Caco-2 (cell line): ENCODE measurements at regions not wholly inside any gene's neighbourhood (a gene's known extent, or its start where the extent isn't known, plus 50 kb on each side); places are given as distances from the start of the nearest gene placed in this dataset.

Source experiments
- BruUV-seq: library from RNA; stranded (reverse); fragments of 400-500 nt; replicated peaks from 2 replicates; lab custom pipeline; 2021; lab: Mats Ljungman, UMichigan
- CTCF ChIA-PET: fragments of 300-600 bp; sonication (Branson Sonifier 250); formaldehyde crosslinking; loops from one replicate; lab custom pipeline; 2022; ENCODE audit warnings: antibody characterized with exemption; lab: Charles Lee
- POLR2A ChIA-PET: fragments of 300-600 bp; sonication (Branson Sonifier 250); formaldehyde crosslinking; loops from one replicate; lab custom pipeline; 2022; ENCODE audit warnings: antibody characterized with exemption; lab: Charles Lee
- DNase-seq, 2 experiments: peaks; one replicate each; pipeline versions ENCODE4 v3.0.0 to v3.0.0-alpha.2; 2020 to 2022
- H3K27me3 ChIP-seq: replicated peaks from 2 replicates; pipeline ENCODE4 v1.6.0; 2011; ENCODE audit warnings: low read length; ENCODE audit not compliant: control insufficient read depth, insufficient read depth
- H3K36me3 ChIP-seq: 2 replicates; pipeline ENCODE4 v1.5.1; 2011; ENCODE audit warnings: low read length; ENCODE audit not compliant: control insufficient read depth, insufficient read depth
- H3K4me1 ChIP-seq: fragments of 250-450 bp; sonication (Bioruptor Pico); 2 replicates; pipeline ENCODE4 v1.5.1; 2020; ENCODE audit warnings: mild to moderate bottlenecking
- H3K4me3 ChIP-seq: 2 replicates; pipeline ENCODE4 v1.5.1; 2011; ENCODE audit warnings: low read depth, mild to moderate bottlenecking, control low read depth, low read length
- H3K9me3 ChIP-seq: fragments of 250-450 bp; sonication (Bioruptor Pico); 2 replicates; pipeline ENCODE4 v1.5.1; 2020; ENCODE audit warnings: mild to moderate bottlenecking, moderate library complexity
- H3K27ac Mint-ChIP-seq: one replicate; pipeline ENCODE4 v1.8.0; 2022; ENCODE audit warnings: mixed read lengths; ENCODE audit not compliant: unreplicated experiment
- H3K27me3 Mint-ChIP-seq: one replicate; pipeline ENCODE4 v1.8.0; 2022; ENCODE audit warnings: mixed read lengths; ENCODE audit not compliant: insufficient read depth, unreplicated experiment
- H3K36me3 Mint-ChIP-seq: one replicate; pipeline ENCODE4 v1.8.0; 2022; ENCODE audit warnings: mild to moderate bottlenecking, mixed read lengths; ENCODE audit not compliant: insufficient read depth, unreplicated experiment
- H3K4me1 Mint-ChIP-seq: one replicate; pipeline ENCODE4 v1.8.0; 2022; ENCODE audit warnings: low read depth, mixed read lengths; ENCODE audit not compliant: unreplicated experiment
- H3K4me3 Mint-ChIP-seq: one replicate; pipeline ENCODE4 v1.8.0; 2022; ENCODE audit warnings: mild to moderate bottlenecking, moderate library complexity, mixed read lengths; ENCODE audit not compliant: unreplicated experiment
- H3K9me3 Mint-ChIP-seq: one replicate; pipeline ENCODE4 v1.8.0; 2022; ENCODE audit warnings: mixed read lengths; ENCODE audit not compliant: unreplicated experiment
- intact Hi-C: fragments of 100-400 bp; cut with micrococcal nuclease; formaldehyde crosslinking; loops from one replicate; pipeline ENCODE4 v1.10.0; 2022; ENCODE audit not compliant: unreplicated experiment
- TF ChIP-seq, protein P1 (sequence below), 2 experiments: fragments of 200-600 bp in 1 of 2; IDR thresholded peaks; 1 replicate in 1 of 2; 2 replicates in 1 of 2; pipeline versions ENCODE4 v1.5.1 to v1.8.0; 2011 to 2022; ENCODE audit warnings: antibody characterized with exemption in 1 of 2, control low read depth in 1 of 2, inconsistent platforms in 1 of 2, low read depth in 1 of 2, low read length in 1 of 2, mild to moderate bottlenecking in 1 of 2, moderate library complexity in 1 of 2; ENCODE audit not compliant: insufficient read depth in 1 of 2, severe bottlenecking in 1 of 2, unreplicated experiment in 1 of 2

DNA sequence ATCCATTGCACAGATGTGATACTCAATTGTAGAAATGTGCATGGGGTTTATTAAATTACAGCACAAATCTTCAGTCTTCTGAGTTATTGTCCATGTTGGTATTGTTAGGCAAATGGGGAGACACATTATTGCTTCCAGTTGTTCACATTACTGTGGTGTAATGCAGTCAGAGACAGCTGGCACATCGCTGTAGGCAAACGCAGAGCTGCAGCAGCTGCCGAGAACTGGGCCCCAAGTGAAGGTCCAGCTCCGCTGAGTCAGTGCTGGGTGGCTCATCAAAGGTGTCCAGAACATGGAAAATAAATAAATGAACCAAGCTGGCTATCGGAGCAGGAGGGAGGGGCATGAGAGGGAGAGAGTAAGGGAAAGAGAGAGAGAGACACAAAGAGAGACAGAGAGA lies 299.1 kb upstream of the OBI1 start:
- Mint-ChIP-seq H3K27ac (no peak overlapping the region), H3K9me3 (no peaks in the 10 kb centered on the region), H3K4me1 (no peaks in the 10 kb centered on the region), H3K36me3 (no peaks in the 10 kb centered on the region), H3K4me3 (no peak overlapping the region), H3K27me3 (peaks cover 2% of the 10 kb centered on the region)
- no TSS peak for BruUV-seq
- TF ChIP-seq, protein P1, sequence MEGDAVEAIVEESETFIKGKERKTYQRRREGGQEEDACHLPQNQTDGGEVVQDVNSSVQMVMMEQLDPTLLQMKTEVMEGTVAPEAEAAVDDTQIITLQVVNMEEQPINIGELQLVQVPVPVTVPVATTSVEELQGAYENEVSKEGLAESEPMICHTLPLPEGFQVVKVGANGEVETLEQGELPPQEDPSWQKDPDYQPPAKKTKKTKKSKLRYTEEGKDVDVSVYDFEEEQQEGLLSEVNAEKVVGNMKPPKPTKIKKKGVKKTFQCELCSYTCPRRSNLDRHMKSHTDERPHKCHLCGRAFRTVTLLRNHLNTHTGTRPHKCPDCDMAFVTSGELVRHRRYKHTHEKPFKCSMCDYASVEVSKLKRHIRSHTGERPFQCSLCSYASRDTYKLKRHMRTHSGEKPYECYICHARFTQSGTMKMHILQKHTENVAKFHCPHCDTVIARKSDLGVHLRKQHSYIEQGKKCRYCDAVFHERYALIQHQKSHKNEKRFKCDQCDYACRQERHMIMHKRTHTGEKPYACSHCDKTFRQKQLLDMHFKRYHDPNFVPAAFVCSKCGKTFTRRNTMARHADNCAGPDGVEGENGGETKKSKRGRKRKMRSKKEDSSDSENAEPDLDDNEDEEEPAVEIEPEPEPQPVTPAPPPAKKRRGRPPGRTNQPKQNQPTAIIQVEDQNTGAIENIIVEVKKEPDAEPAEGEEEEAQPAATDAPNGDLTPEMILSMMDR (IDR thresholded peaks at IDR 0.05; ENCODE audit: insufficient read depth in 1 of 2, low read depth in 1 of 2, low read length in 1 of 2, severe bottlenecking in 1 of 2, unreplicated experiment in 1 of 2): no peak
- Histone ChIP-seq H3K4me1 (no peaks in the 10 kb centered on the region), H3K9me3 (no peaks in the 10 kb centered on the region), H3K4me3 (no peak overlapping the region), H3K27me3 (no peaks in the 10 kb centered on the region), H3K36me3 (no peaks in the 10 kb centered on the region)
- no peak for DNase-seq
- POLR2A ChIA-PET: no interaction called here
- intact Hi-C loops: no loop called here
- CTCF ChIA-PET: no interaction called here

DNA sequence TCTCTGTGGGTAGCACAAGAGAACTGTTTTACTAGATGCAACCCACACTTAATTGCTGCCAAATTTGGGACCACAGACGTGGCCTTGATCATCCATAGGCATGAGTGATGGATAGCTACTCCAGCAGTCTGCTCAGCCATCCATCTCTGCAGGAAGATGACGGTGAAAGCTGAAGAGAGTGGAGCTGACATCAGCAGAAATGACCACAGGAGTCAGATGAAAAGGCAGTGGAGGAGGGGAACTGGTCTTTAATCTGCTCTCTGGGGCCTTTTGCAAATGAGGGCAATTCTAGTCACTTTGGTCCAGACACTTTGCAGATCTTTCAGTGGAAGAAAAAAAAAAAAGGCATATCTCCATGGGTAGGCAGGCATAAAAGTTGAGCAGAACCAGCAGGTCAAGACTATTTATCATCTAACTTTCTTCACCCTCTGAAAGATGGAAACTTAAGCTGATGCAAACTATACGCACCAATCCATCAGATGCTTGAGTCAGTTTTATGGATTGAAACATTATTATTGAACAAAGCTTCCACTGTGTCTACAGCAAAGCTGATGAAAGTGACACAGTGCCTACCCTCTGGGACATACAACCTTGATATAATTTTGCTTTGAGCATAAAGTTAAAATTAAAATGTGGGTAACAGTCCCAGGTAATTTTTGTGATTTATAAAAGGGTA lies 281.6 kb upstream of the OBI1 start:
- no TSS peak for BruUV-seq
- no peak overlapping the region for H3K4me3 Mint-ChIP-seq
- POLR2A ChIA-PET: no interaction called here
- no peak overlapping the region for H3K27ac Mint-ChIP-seq
- H3K4me3 ChIP-seq: no peak overlapping the region
- no peaks in the 10 kb centered on the region for H3K36me3 Mint-ChIP-seq
- no peaks in the 10 kb centered on the region for H3K4me1 ChIP-seq
- no peaks in the 10 kb centered on the region for H3K36me3 ChIP-seq
- TF ChIP-seq, protein P1 (IDR thresholded peaks at IDR 0.05; ENCODE audit: insufficient read depth in 1 of 2, low read depth in 1 of 2, low read length in 1 of 2, severe bottlenecking in 1 of 2, unreplicated experiment in 1 of 2): no peak
- no peaks in the 10 kb centered on the region for H3K9me3 Mint-ChIP-seq
- H3K4me1 Mint-ChIP-seq: no peaks in the 10 kb centered on the region
- H3K27me3 Mint-ChIP-seq: peaks cover 5% of the 10 kb centered on the region
- DNase-seq: no peak
- intact Hi-C loops: no loop called here
- H3K27me3 ChIP-seq: no peaks in the 10 kb centered on the region
- CTCF ChIA-PET: no interaction called here
- no peaks in the 10 kb centered on the region for H3K9me3 ChIP-seq

DNA sequence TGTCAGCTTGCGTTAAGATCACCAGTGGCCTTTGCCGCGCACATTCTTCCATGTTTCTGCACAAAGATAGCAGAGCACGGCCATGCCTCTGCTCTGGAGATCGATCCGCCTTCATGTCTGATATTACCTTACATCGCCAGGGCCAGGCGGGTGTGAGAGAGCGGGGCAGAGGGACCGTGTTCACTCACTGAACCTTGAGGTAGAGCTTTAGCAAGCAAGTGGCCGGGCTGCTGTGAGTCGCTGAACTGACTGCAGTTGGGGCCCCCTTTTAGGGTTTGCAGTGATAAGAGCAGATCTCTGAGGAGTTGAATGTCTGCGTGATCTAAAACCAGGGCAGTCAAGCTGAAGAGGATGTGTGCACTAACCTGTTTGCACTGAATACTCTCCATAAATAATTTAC lies 275.4 kb upstream of the OBI1 start:
- no peaks in the 10 kb centered on the region for H3K36me3 Mint-ChIP-seq
- no peak overlapping the region for H3K27ac Mint-ChIP-seq
- intact Hi-C loops: no loop called here
- H3K4me3 Mint-ChIP-seq: no peak overlapping the region
- no peaks in the 10 kb centered on the region for H3K9me3 Mint-ChIP-seq
- Histone ChIP-seq H3K4me1 (no peaks in the 10 kb centered on the region), H3K4me3 (no peak overlapping the region), H3K9me3 (no peaks in the 10 kb centered on the region), H3K27me3 (no peaks in the 10 kb centered on the region), H3K36me3 (no peaks in the 10 kb centered on the region)
- no peak for DNase-seq
- CTCF ChIA-PET: no interaction called here
- POLR2A ChIA-PET: no interaction called here
- H3K4me1 Mint-ChIP-seq: no peaks in the 10 kb centered on the region
- peaks cover 6% of the 10 kb centered on the region for H3K27me3 Mint-ChIP-seq
- BruUV-seq: no TSS peak
- TF ChIP-seq, protein P1 (IDR thresholded peaks at IDR 0.05; ENCODE audit: insufficient read depth in 1 of 2, low read depth in 1 of 2, low read length in 1 of 2, severe bottlenecking in 1 of 2, unreplicated experiment in 1 of 2): no peak
